Astrocyte (in vitro differentiated cells and primary cell): ENCODE measurements at regions not wholly inside any gene's neighbourhood (a gene's known extent, or its start where the extent isn't known, plus 50 kb on each side); places are given as distances from the start of the nearest gene placed in this dataset.
A peak's percentile ranks its signal among the peaks of the same experiment; 100 is the strongest.

Source experiments
- DNase-seq: peaks from one replicate; pipeline ENCODE4 v3.0.0-alpha.2; 2010; ENCODE audit warnings: low read depth
- FAIRE-seq: peaks from 2 replicates; lab custom pipeline; 2011; peaks lifted over from hg19 to GRCh38; lab: Jason Lieb, UNC
- H2AFZ ChIP-seq: 2 replicates; pipeline ENCODE4 v1.6.0; 2012; ENCODE audit warnings: low read depth, low read length, inconsistent platforms
- H3K27ac ChIP-seq: 2 replicates; pipeline ENCODE4 v1.5.1; 2011; ENCODE audit warnings: low read depth, low read length, inconsistent platforms
- H3K27me3 ChIP-seq: 2 replicates; pipeline ENCODE4 v1.6.0; 2011; ENCODE audit warnings: low read length, inconsistent platforms; ENCODE audit not compliant: insufficient read depth
- H3K36me3 ChIP-seq: 2 replicates; pipeline ENCODE4 v1.5.1; 2011; ENCODE audit warnings: low read length, inconsistent platforms; ENCODE audit not compliant: insufficient read depth
- H3K4me1 ChIP-seq: 2 replicates; pipeline ENCODE4 v1.5.1; 2011; ENCODE audit warnings: low read length, inconsistent platforms; ENCODE audit not compliant: insufficient read depth
- H3K4me2 ChIP-seq: 2 replicates; pipeline ENCODE4 v1.6.0; 2012; ENCODE audit warnings: low read length, inconsistent platforms
- H3K4me3 ChIP-seq: 2 replicates; pipeline ENCODE4 v1.5.1; 2011; ENCODE audit warnings: low read depth, mild to moderate bottlenecking, low read length, inconsistent platforms; ENCODE audit not compliant: insufficient read depth
- H3K79me2 ChIP-seq: 2 replicates; pipeline ENCODE4 v1.6.0; 2012; ENCODE audit warnings: mild to moderate bottlenecking, low read length, inconsistent platforms; ENCODE audit not compliant: insufficient read depth
- H3K9ac ChIP-seq: 2 replicates; pipeline ENCODE4 v1.6.0; 2012; ENCODE audit warnings: mild to moderate bottlenecking, low read length, inconsistent platforms
- H3K9me3 ChIP-seq: 2 replicates; pipeline ENCODE4 v1.5.1; 2012; ENCODE audit warnings: low read depth, mild to moderate bottlenecking, low read length, inconsistent platforms; ENCODE audit not compliant: insufficient read depth
- H4K20me1 ChIP-seq: 2 replicates; pipeline ENCODE4 v1.6.0; 2012; ENCODE audit warnings: low read length, inconsistent platforms; ENCODE audit not compliant: insufficient read depth
- H3K27ac Mint-ChIP-seq: one replicate; pipeline ENCODE4 v1.8.0; 2021; ENCODE audit warnings: mild to moderate bottlenecking, mixed read lengths; ENCODE audit not compliant: unreplicated experiment
- H3K27me3 Mint-ChIP-seq: one replicate; pipeline ENCODE4 v1.8.0; 2021; ENCODE audit warnings: low read depth, mixed read lengths; ENCODE audit not compliant: unreplicated experiment
- H3K36me3 Mint-ChIP-seq: one replicate; pipeline ENCODE4 v1.8.0; 2021; ENCODE audit warnings: low read depth, mixed read lengths; ENCODE audit not compliant: unreplicated experiment
- H3K4me1 Mint-ChIP-seq: one replicate; pipeline ENCODE4 v1.8.0; 2021; ENCODE audit warnings: low read depth, mixed read lengths; ENCODE audit not compliant: unreplicated experiment
- H3K4me3 Mint-ChIP-seq: one replicate; pipeline ENCODE4 v1.8.0; 2021; ENCODE audit warnings: mild to moderate bottlenecking, moderate library complexity, mixed read lengths; ENCODE audit not compliant: unreplicated experiment
- H3K9me3 Mint-ChIP-seq: one replicate; pipeline ENCODE4 v1.8.0; 2021; ENCODE audit warnings: mild to moderate bottlenecking, mixed read lengths; ENCODE audit not compliant: unreplicated experiment
- EZH2 ChIP-seq: IDR thresholded peaks from 2 replicates; pipeline ENCODE4 v1.6.1; 2012; ENCODE audit warnings: mild to moderate bottlenecking, low read length, inconsistent platforms; ENCODE audit not compliant: insufficient read depth
- TF ChIP-seq, protein P1 (sequence below): IDR thresholded peaks from 2 replicates; pipeline ENCODE4 v1.5.1; 2011; ENCODE audit warnings: low read depth, mild to moderate bottlenecking, inconsistent platforms, low read length, moderate library complexity; ENCODE audit not compliant: insufficient read depth

DNA sequence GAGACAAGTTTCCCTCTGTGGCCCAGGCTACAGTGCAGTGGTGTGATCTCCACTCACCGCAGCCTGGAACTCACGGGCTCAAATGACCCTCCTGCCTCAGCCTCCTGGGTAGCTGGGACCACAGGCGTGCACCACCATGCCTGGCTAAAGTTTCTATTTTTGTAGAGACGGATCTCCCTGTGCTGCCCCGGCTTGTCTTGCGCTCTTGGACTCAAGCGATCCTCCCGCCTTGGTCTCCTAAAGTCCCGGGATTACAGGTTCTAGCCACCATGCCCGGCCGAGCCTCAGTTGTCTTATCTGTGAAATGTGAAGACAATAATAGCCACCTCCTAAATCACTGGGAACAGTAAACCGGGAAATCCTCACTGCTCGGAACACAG, 88.1 kb downstream of the FOXL3 start:
- Histone ChIP-seq H3K9me3 (no peaks in the 10 kb centered on the region), H3K4me1 (no peaks in the 10 kb centered on the region), H2AFZ (no peak overlapping the region), H3K27ac (no peak overlapping the region), H3K4me2 (no peak overlapping the region), H3K4me3 (no peak overlapping the region), H3K9ac (no peak overlapping the region), H4K20me1 (no peaks in the 10 kb centered on the region), H3K36me3 (no peaks in the 10 kb centered on the region), H3K27me3 (peaks cover 27% of the 10 kb centered on the region), H3K79me2 (no peaks in the 10 kb centered on the region)
- Mint-ChIP-seq H3K9me3 (peaks cover 1% of the 10 kb centered on the region), H3K27me3 (peaks cover 30% of the 10 kb centered on the region), H3K4me3 (no peak overlapping the region), H3K36me3 (no peaks in the 10 kb centered on the region), H3K27ac (no peak overlapping the region), H3K4me1 (no peaks in the 10 kb centered on the region)
- no peak for FAIRE-seq
- DNase-seq, result no peak
- TF ChIP-seq, protein P1, sequence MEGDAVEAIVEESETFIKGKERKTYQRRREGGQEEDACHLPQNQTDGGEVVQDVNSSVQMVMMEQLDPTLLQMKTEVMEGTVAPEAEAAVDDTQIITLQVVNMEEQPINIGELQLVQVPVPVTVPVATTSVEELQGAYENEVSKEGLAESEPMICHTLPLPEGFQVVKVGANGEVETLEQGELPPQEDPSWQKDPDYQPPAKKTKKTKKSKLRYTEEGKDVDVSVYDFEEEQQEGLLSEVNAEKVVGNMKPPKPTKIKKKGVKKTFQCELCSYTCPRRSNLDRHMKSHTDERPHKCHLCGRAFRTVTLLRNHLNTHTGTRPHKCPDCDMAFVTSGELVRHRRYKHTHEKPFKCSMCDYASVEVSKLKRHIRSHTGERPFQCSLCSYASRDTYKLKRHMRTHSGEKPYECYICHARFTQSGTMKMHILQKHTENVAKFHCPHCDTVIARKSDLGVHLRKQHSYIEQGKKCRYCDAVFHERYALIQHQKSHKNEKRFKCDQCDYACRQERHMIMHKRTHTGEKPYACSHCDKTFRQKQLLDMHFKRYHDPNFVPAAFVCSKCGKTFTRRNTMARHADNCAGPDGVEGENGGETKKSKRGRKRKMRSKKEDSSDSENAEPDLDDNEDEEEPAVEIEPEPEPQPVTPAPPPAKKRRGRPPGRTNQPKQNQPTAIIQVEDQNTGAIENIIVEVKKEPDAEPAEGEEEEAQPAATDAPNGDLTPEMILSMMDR, result no peak
- no peak for TF ChIP-seq EZH2

DNA sequence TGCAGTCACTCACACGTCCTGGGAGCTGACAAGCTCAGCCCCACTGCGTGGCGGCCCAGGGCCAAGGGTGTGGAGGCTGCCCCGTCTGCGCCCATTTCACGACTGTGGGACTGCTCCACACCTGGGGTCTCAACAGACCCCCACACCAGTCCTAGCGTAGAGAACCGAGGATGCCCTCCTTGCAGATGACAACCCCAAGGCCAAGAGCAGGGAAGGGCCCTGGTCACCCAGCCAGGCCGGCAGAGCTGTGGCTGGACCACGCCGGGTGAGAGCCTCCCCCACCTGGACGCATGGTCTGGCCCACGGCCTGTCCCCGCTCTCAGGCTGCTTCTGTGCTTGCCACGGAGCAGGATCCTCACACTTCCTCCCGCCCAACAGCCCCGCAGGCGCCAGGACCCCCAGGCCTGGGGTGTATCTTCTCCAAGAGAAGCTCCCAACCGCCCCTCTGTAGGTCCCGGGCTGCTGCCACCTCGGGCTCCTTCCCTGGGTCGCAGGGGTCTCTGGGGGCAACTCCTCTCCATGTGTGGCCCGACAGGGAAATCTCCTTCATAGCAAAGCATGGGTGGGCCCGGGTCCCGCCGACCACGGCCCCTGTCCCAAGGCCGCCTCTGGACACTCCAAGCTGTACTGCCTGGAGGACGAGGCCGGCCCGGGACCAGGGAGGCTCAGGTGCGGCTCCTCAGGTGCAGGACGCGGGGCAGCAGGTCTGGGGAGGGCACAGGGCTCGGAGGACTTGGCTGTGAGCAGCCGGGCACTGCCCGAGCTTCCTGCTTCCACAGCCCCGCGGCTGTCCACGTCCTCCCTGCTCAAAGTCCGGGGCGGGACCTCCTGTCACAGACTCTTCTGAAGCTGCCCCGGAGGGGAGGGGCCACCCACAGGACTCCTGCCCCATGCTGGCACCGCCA, 88.8 kb downstream of the FOXL3 start:
- Mint-ChIP-seq H3K9me3 (peaks cover 1% of the 10 kb centered on the region), H3K27me3 (peaks cover 34% of the 10 kb centered on the region), H3K4me3 (no peak overlapping the region), H3K4me1 (no peaks in the 10 kb centered on the region), H3K36me3 (no peaks in the 10 kb centered on the region), H3K27ac (no peak overlapping the region)
- peak overlapping the region; percentile 18 for H3K4me2 ChIP-seq
- peaks cover 32% of the 10 kb centered on the region for H3K27me3 ChIP-seq
- H2AFZ ChIP-seq, result peak overlapping the region; percentile 24
- no peaks in the 10 kb centered on the region for H3K4me1 ChIP-seq
- DNase-seq (no peak), FAIRE-seq (no peak)
- H3K9me3 ChIP-seq, result no peaks in the 10 kb centered on the region
- H3K4me3 ChIP-seq, result no peak overlapping the region
- H3K9ac ChIP-seq, result no peak overlapping the region
- no peaks in the 10 kb centered on the region for H4K20me1 ChIP-seq
- no peak overlapping the region for H3K27ac ChIP-seq
- H3K36me3 ChIP-seq, result no peaks in the 10 kb centered on the region
- TF ChIP-seq, protein P1, result no peak
- TF ChIP-seq EZH2, result no peak
- H3K79me2 ChIP-seq, result no peaks in the 10 kb centered on the region
